RWPE2 (cell line): ENCODE measurements at regions not wholly inside any gene's neighbourhood (a gene's known extent, or its start where the extent isn't known, plus 50 kb on each side); places are given as distances from the start of the nearest gene placed in this dataset.

ENCODE experiments used
- ATAC-seq: fragments of 200-7000 bp; cut with Tn5 transposase; 3 replicates; pipeline ENCODE4 v1.9.1; 2021; ENCODE audit warnings: low read depth
- DNase-seq: peaks from one replicate; pipeline ENCODE4 v3.0.0-alpha.2; 2020; ENCODE audit warnings: low spot score
- H3K27ac ChIP-seq: fragments of 450-650 bp; 2 replicates; pipeline ENCODE4 v1.5.1; 2017; ENCODE audit warnings: mild to moderate bottlenecking; ENCODE audit not compliant: poor library complexity, severe bottlenecking
- H3K27me3 ChIP-seq: fragments of 250-450 bp; sonication (Bioruptor Pico); 2 replicates; pipeline ENCODE4 v1.5.1; 2021; ENCODE audit warnings: mild to moderate bottlenecking, moderate library complexity; ENCODE audit not compliant: insufficient read depth, poor library complexity, severe bottlenecking
- H3K36me3 ChIP-seq: fragments of 250-450 bp; sonication (Bioruptor Pico); 2 replicates; pipeline ENCODE4 v1.5.1; 2020; ENCODE audit warnings: low read depth, mild to moderate bottlenecking, moderate library complexity
- H3K4me1 ChIP-seq: fragments of 250-450 bp; sonication (Bioruptor Pico); 2 replicates; pipeline ENCODE4 v1.5.1; 2021; ENCODE audit warnings: mild to moderate bottlenecking, moderate library complexity; ENCODE audit not compliant: insufficient read depth, poor library complexity, severe bottlenecking
- H3K4me3 ChIP-seq: fragments of 250-450 bp; sonication (Bioruptor Pico); 2 replicates; pipeline ENCODE4 v1.5.1; 2021; ENCODE audit warnings: mild to moderate bottlenecking, moderate library complexity; ENCODE audit not compliant: severe bottlenecking
- H3K9me3 ChIP-seq: fragments of 250-450 bp; sonication (Bioruptor Pico); 2 replicates; pipeline ENCODE4 v1.5.1; 2021; ENCODE audit warnings: mild to moderate bottlenecking, moderate library complexity; ENCODE audit not compliant: severe bottlenecking
- TF ChIP-seq, protein P1 (sequence below): fragments of 450-650 bp; IDR thresholded peaks from one replicate; pipeline ENCODE4 v1.5.1; 2017; ENCODE audit warnings: mild to moderate bottlenecking, moderate library complexity; ENCODE audit not compliant: poor library complexity, severe bottlenecking

- DNase-seq (no peak), ATAC-seq (no peak)
- H3K4me3 ChIP-seq: no peak overlapping the region
- no peaks in the 10 kb centered on the region for H3K4me1 ChIP-seq
- H3K9me3 ChIP-seq: no peaks in the 10 kb centered on the region
- no peaks in the 10 kb centered on the region for H3K27me3 ChIP-seq
- no peak overlapping the region for H3K27ac ChIP-seq
- TF ChIP-seq, protein P1, sequence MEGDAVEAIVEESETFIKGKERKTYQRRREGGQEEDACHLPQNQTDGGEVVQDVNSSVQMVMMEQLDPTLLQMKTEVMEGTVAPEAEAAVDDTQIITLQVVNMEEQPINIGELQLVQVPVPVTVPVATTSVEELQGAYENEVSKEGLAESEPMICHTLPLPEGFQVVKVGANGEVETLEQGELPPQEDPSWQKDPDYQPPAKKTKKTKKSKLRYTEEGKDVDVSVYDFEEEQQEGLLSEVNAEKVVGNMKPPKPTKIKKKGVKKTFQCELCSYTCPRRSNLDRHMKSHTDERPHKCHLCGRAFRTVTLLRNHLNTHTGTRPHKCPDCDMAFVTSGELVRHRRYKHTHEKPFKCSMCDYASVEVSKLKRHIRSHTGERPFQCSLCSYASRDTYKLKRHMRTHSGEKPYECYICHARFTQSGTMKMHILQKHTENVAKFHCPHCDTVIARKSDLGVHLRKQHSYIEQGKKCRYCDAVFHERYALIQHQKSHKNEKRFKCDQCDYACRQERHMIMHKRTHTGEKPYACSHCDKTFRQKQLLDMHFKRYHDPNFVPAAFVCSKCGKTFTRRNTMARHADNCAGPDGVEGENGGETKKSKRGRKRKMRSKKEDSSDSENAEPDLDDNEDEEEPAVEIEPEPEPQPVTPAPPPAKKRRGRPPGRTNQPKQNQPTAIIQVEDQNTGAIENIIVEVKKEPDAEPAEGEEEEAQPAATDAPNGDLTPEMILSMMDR: no peak
- no peaks in the 10 kb centered on the region for H3K36me3 ChIP-seq
Observed at GRCh38 chr3:145159640-145160039, 1001.3 kb downstream of the PLOD2 start.

- Histone ChIP-seq H3K4me1 (no peaks in the 10 kb centered on the region), H3K36me3 (no peaks in the 10 kb centered on the region), H3K9me3 (no peaks in the 10 kb centered on the region), H3K27ac (no peak overlapping the region), H3K27me3 (no peaks in the 10 kb centered on the region), H3K4me3 (no peak overlapping the region)
- ATAC-seq (no peak), DNase-seq (no peak)
- TF ChIP-seq, protein P1: no peak
Observed at GRCh38 chr3:145170121-145170520, 990.9 kb downstream of the PLOD2 start.

- no peak overlapping the region for H3K27ac ChIP-seq
- H3K9me3 ChIP-seq: no peaks in the 10 kb centered on the region
- no peaks in the 10 kb centered on the region for H3K4me1 ChIP-seq
- H3K36me3 ChIP-seq: no peaks in the 10 kb centered on the region
- DNase-seq: no peak
- ATAC-seq: no peak
- TF ChIP-seq, protein P1: no peak
- H3K27me3 ChIP-seq: no peaks in the 10 kb centered on the region
- H3K4me3 ChIP-seq: no peak overlapping the region
Observed at GRCh38 chr3:145175626-145176025, 985.4 kb downstream of the PLOD2 start.

GRCh38 chr3:145176907-145177306 is 984.1 kb downstream of the PLOD2 start:
- TF ChIP-seq, protein P1: no peak
- H3K27ac ChIP-seq: no peak overlapping the region
- H3K36me3 ChIP-seq: no peaks in the 10 kb centered on the region
- H3K4me3 ChIP-seq: no peak overlapping the region
- H3K9me3 ChIP-seq: no peaks in the 10 kb centered on the region
- no peaks in the 10 kb centered on the region for H3K4me1 ChIP-seq
- ATAC-seq (no peak), DNase-seq (no peak)
- no peaks in the 10 kb centered on the region for H3K27me3 ChIP-seq

- TF ChIP-seq, protein P1: no peak
- Histone ChIP-seq H3K9me3 (no peaks in the 10 kb centered on the region), H3K4me3 (no peak overlapping the region)
Observed at GRCh38 chr3:145177828-145178227, 983.2 kb downstream of the PLOD2 start.

More at GRCh38 chr3:145177828-145178227, 983.2 kb downstream of the PLOD2 start:
- peaks cover 3% of the 10 kb centered on the region for H3K4me1 ChIP-seq
- no peaks in the 10 kb centered on the region for H3K36me3 ChIP-seq
- DNase-seq: no peak
- H3K27me3 ChIP-seq: no peaks in the 10 kb centered on the region
- no peak for ATAC-seq
- H3K27ac ChIP-seq: no peak overlapping the region
